ENCODE measurements at regions not wholly inside any gene's neighbourhood (a gene's known extent, or its start where the extent isn't known, plus 50 kb on each side); places are given as distances from the start of the nearest gene placed in this dataset.

GRCh38 chrY:12610861-12611260 lies 90.2 kb upstream of the USP9Y start:
- TF ChIP-seq, protein P1, sequence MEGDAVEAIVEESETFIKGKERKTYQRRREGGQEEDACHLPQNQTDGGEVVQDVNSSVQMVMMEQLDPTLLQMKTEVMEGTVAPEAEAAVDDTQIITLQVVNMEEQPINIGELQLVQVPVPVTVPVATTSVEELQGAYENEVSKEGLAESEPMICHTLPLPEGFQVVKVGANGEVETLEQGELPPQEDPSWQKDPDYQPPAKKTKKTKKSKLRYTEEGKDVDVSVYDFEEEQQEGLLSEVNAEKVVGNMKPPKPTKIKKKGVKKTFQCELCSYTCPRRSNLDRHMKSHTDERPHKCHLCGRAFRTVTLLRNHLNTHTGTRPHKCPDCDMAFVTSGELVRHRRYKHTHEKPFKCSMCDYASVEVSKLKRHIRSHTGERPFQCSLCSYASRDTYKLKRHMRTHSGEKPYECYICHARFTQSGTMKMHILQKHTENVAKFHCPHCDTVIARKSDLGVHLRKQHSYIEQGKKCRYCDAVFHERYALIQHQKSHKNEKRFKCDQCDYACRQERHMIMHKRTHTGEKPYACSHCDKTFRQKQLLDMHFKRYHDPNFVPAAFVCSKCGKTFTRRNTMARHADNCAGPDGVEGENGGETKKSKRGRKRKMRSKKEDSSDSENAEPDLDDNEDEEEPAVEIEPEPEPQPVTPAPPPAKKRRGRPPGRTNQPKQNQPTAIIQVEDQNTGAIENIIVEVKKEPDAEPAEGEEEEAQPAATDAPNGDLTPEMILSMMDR (IDR thresholded peaks at IDR 0.05) = no peak
- TF ChIP-seq POLR2A (IDR thresholded peaks at IDR 0.05) = no peak
